Fibroblast of villous mesenchyme (primary cell): ENCODE measurements at regions not wholly inside any gene's neighbourhood (a gene's known extent, or its start where the extent isn't known, plus 50 kb on each side); places are given as distances from the start of the nearest gene placed in this dataset. TPM values are rescaled to one million over a fixed set of nuclear protein-coding genes. Genes with fewer than 3 reads are reported as not detected.
"Not testable (repeated sequence)": the region's sequence is repeated elsewhere in the genome, so short reads cannot be mapped to it uniquely, and the experiment has no call there.

Experiments
- DNase-seq: peaks from one replicate; pipeline ENCODE4 v3.0.0-alpha.2; 2010; ENCODE audit warnings: low read depth
- H3K4me3 ChIP-seq: 2 replicates; pipeline ENCODE4 v1.5.1; 2011; ENCODE audit warnings: low read depth, mild to moderate bottlenecking, low read length
- small RNA-seq: library from RNA; depleted of rRNA; stranded (forward); fragments of <200 nt; gene quantifications from one replicate; pipeline ENCODE3, GENCODE V24; 2012
- TF ChIP-seq, protein P1 (sequence below): IDR thresholded peaks from 2 replicates; pipeline ENCODE4 v1.5.1; 2012; ENCODE audit warnings: low read depth, mild to moderate bottlenecking, low read length; ENCODE audit not compliant: insufficient read depth

- DNase-seq, result no peak
- H3K4me3 ChIP-seq, result no peak overlapping the region
- TF ChIP-seq, protein P1, sequence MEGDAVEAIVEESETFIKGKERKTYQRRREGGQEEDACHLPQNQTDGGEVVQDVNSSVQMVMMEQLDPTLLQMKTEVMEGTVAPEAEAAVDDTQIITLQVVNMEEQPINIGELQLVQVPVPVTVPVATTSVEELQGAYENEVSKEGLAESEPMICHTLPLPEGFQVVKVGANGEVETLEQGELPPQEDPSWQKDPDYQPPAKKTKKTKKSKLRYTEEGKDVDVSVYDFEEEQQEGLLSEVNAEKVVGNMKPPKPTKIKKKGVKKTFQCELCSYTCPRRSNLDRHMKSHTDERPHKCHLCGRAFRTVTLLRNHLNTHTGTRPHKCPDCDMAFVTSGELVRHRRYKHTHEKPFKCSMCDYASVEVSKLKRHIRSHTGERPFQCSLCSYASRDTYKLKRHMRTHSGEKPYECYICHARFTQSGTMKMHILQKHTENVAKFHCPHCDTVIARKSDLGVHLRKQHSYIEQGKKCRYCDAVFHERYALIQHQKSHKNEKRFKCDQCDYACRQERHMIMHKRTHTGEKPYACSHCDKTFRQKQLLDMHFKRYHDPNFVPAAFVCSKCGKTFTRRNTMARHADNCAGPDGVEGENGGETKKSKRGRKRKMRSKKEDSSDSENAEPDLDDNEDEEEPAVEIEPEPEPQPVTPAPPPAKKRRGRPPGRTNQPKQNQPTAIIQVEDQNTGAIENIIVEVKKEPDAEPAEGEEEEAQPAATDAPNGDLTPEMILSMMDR, result no peak
Observed at GRCh38 chr6:106724848-106725247, 95.5 kb downstream of the QRSL1 start.

DNA sequence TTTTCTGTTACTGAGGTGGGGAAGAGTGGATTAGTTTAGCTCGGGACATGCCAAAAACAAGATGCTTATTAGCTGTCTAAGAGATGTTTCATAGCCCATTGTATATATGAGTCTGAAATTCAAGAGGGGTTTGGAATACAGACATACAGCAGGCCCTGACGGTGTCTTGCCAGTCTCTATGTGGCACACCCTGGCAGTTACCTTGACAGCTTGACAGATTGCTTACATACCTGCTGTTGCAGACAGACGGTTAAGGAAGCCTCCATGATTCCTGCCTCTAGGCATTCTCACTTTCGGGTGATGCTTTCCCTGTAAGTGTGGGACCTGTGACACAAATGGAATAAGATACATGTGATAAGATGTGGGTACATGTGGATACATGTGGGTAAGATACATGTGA is 95.0 kb downstream of the QRSL1 start:
- DNase-seq, result no peak
- H3K4me3 ChIP-seq, result no peak overlapping the region
- TF ChIP-seq, protein P1, result no peak

DNA sequence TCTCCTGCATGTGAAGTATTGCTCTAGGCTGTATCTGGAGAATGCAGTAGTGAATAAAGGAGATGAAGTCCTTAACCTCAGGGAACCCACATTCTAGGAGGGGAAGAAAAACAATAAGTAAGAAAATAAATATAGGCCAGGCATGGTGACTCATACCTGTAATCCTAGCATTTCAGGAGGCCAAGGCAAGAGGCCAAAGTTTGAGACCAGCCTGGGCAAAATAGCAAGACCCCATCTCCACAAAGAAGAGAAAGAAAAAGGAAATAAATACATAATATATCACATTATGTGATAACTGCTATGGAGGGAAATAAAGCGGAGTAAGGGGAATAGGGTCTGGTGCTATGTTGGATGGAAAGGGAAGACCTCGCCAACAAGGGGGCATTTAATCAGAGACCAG is 94.0 kb downstream of the QRSL1 start:
- not testable (repeated sequence) for H3K4me3 ChIP-seq, DNase-seq

GRCh38 chr6:106721189-106721588 is 91.8 kb downstream of the QRSL1 start:
- not testable (repeated sequence) for DNase-seq, H3K4me3 ChIP-seq

Small RNAs in the stretch of these regions (small RNA-seq; reads per million reads assigned to genes)
- gene MIR587 (not detected), gene RNU6-117P (not detected)
